ENCODE measurements at regions not wholly inside any gene's neighbourhood (a gene's known extent, or its start where the extent isn't known, plus 50 kb on each side); places are given as distances from the start of the nearest gene placed in this dataset.

DNA sequence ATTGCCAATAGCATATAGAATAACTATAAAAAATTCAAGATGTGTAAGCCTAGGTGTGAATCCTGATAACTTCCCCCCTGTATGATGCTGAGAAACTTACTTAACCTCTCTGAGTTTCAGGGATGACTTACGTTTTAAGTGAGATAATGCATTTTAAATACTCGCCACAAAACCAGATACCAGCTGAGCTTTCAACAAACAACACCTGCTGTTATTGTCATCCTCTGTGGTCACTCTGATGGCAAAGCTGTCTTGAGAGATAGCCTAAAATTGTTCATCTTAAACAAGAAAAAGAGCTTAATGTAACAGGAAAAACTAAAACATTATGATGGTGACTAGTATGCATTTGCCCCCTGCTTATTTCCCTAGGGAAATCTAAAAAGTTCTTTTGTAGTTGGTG lies 131.5 kb downstream of the RAD51AP2 start:
- Histone ChIP-seq H3K9ac (ENCODE audit: extremely low read depth, insufficient read length, low read length) (no peak overlapping the region), H2BK120ac (ENCODE audit: low read depth, low read length, poor library complexity, severe bottlenecking) (no peak overlapping the region), H3K56ac (ENCODE audit: insufficient read length, low read depth, low read length) (no peak overlapping the region), H3K23ac (ENCODE audit: insufficient read length, low read depth, low read length) (no peak overlapping the region), H3K27ac (ENCODE audit: insufficient read length, low read depth, low read length) (no peak overlapping the region), H4K20me1 (ENCODE audit: control insufficient read depth, insufficient read depth, insufficient read length) (no peaks in the 10 kb centered on the region), H2BK12ac (ENCODE audit: insufficient read length, low read depth, low read length) (no peak overlapping the region), H4K5ac (ENCODE audit: insufficient read length, low read depth, low read length) (no peak overlapping the region), H3K4me2 (ENCODE audit: insufficient read depth, insufficient read length, low read length) (no peak overlapping the region), H3K18ac (ENCODE audit: insufficient read length, low read depth, low read length) (no peak overlapping the region), H2BK20ac (ENCODE audit: low read depth, low read length, poor library complexity, severe bottlenecking) (no peak overlapping the region), H3K9me3 (ENCODE audit: control insufficient read depth, low read depth, low read length) (no peaks in the 10 kb centered on the region), H2AFZ (ENCODE audit: low read length) (no peak overlapping the region), H2AK5ac (ENCODE audit: insufficient read length, low read length) (no peak overlapping the region), H3K27me3 (ENCODE audit: insufficient read depth, low read length) (no peaks in the 10 kb centered on the region), H3K79me1 (ENCODE audit: insufficient read depth, low read depth, low read length, poor library complexity, severe bottlenecking) (no peaks in the 10 kb centered on the region), H3K4ac (ENCODE audit: low read depth, low read length) (no peak overlapping the region), H3K14ac (ENCODE audit: insufficient read depth, low read length) (no peak overlapping the region), H3K4me1 (ENCODE audit: insufficient read depth, low read length) (no peaks in the 10 kb centered on the region), H2BK15ac (ENCODE audit: low read depth, low read length) (no peak overlapping the region), H3K23me2 (ENCODE audit: insufficient read length, low read depth, low read length, poor library complexity, severe bottlenecking) (no peaks in the 10 kb centered on the region), H4K91ac (ENCODE audit: insufficient read length, low read depth, low read length) (no peak overlapping the region), H3T11ph (ENCODE audit: low read length) (no peak overlapping the region), H4K8ac (replicated peaks; ENCODE audit: insufficient read length, low read depth, low read length) (no peak overlapping the region), H2BK5ac (ENCODE audit: insufficient read length, low read length) (no peak overlapping the region), H3K79me2 (ENCODE audit: insufficient read depth, low read length) (no peaks in the 10 kb centered on the region)
- Mint-ChIP-seq H3K4me3 (no peak overlapping the region), H3K9me3 (no peaks in the 10 kb centered on the region), H3K27me3 (ENCODE audit: low read depth) (no peaks in the 10 kb centered on the region), H3K4me1 (no peaks in the 10 kb centered on the region; a peak in 1 of 4 replicates), H3K27ac (no peak overlapping the region), H3K36me3 (ENCODE audit: insufficient read depth in 1 of 3, low read depth in 3 of 3) (no peaks in the 10 kb centered on the region)
- DNase-seq = no peak
- no peak for TF ChIP-seq CTCF (conservative IDR thresholded peaks at IDR 0.05)
- no CpG with 5 or more reads among the region's 2 CpGs for WGBS (ENCODE audit: extremely low coverage, insufficient read length, low lambda C conversion rate)

All from H9 (cell line).